OCI-LY3 (cell line): ENCODE measurements at regions not wholly inside any gene's neighbourhood (a gene's known extent, or its start where the extent isn't known, plus 50 kb on each side); places are given as distances from the start of the nearest gene placed in this dataset.

Experiments
- CTCF ChIP-seq: fragments of 200-600, 300-600 bp; sonication (generic); IDR thresholded peaks from 2 replicates; pipeline ENCODE4 v1.5.1; 2014; ENCODE audit warnings: antibody characterized with exemption, low read length, low read depth
- EZH2phosphoT487 ChIP-seq: fragments of 200-600 bp; shearing (Covaris generic); IDR thresholded peaks from 2 replicates; pipeline ENCODE4 v1.6.1; 2018; ENCODE audit warnings: antibody characterized with exemption, mixed run types, low read depth

GRCh38 chr4:128354205-128354821 is 66.7 kb upstream of the PGRMC2 start:
- TF ChIP-seq CTCF: no peak
- TF ChIP-seq EZH2phosphoT487: no peak
